Body of pancreas (tissue), 4 donors: ENCODE measurements at regions not wholly inside any gene's neighbourhood (a gene's known extent, or its start where the extent isn't known, plus 50 kb on each side); places are given as distances from the start of the nearest gene placed in this dataset.

Experiments used
- CTCF ChIP-seq, 7 experiments: fragments of 450-650 bp in 4 of 7; fragments of 200-600 bp in 3 of 7; sonication (generic) in 3 of 7; IDR thresholded peaks; one replicate each; pipeline ENCODE4 v1.5.1; 2016 to 2019; ENCODE audit warnings: antibody characterized with exemption in 7 of 7
- POLR2A ChIP-seq, 3 donors: fragments of 450-650 bp; IDR thresholded peaks; one replicate each; pipeline ENCODE4 v1.6.1; 2016; ENCODE audit warnings: antibody characterized with exemption in 3 of 3, mild to moderate bottlenecking in 2 of 3

GRCh38 chr5:106134549-106134948 lies 1536.2 kb downstream of the EFNA5 start:
- TF ChIP-seq CTCF (IDR thresholded peaks at IDR 0.05): no peak
- TF ChIP-seq POLR2A (IDR thresholded peaks at IDR 0.05): no peak
